GM04503 (cell line): ENCODE measurements at regions not wholly inside any gene's neighbourhood (a gene's known extent, or its start where the extent isn't known, plus 50 kb on each side); places are given as distances from the start of the nearest gene placed in this dataset.

Source experiments
- DNase-seq: peaks from one replicate; pipeline ENCODE4 v3.0.0-alpha.2; 2012; ENCODE audit warnings: low read depth

GRCh38 chr6:88311561-88311960, 145.4 kb upstream of the CNR1 start:
- no peak for DNase-seq

DNA sequence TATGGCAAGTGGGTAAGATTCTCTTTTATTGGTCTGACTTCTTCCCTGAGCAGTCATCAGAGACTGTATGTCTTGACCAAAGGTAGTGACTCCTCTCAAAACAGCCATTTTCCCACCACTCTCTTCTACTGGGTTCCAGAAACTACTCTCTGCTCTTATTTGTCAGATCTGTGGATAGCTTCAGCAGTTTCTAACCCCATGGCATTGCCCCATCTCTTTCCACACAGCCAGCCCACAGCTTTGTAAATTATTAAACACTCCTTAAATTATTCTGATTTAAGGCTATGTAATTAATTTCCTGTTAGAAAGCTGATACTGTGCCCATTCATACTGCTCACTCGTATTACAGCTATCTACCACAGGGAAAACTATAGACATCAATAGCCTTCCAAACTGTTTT, 138.4 kb upstream of the CNR1 start:
- no peak for DNase-seq

GRCh38 chr6:88302769-88303225, 136.7 kb upstream of the CNR1 start:
- DNase-seq: no peak

DNA sequence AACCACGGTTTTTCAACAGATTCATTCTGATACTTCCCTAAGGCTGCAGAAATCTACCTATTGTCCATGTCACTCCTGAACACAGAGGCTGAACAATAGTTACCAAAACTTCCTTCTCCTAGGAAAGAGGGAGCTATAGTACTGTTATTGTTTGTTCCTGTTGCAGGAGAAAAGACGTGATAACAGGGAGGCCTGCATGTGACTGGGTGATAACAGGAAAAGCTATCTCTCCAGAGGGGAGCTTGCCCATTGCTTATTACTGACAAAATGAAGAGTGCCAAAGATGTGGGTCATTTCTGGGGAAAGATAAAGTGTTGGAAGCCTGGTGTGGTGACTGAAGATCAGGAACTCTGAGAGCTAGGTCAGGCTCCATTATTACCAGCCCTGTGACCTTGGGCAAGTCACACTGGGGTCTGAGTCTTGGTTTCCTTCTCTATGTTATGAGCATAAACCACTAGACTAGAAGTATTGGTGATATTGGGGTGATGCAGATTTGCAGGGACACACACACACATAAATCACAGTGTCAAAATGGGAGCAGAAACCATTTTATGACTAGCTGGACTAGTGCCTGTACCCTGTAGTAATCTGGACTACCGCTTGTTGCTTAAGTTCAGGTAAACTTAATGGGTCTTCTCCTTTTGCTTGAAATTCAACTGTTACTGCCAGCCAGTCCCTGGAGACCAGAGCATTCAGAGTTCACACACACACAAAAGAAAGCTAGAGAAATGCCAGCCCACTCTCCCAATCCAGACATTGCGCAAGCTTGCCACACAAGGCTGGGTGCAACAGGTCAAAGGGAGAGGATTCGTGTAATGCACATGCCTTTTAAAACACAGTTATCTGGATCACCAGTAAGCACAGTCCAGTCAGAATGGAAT, 136.0 kb upstream of the CNR1 start:
- no peak for DNase-seq

DNA sequence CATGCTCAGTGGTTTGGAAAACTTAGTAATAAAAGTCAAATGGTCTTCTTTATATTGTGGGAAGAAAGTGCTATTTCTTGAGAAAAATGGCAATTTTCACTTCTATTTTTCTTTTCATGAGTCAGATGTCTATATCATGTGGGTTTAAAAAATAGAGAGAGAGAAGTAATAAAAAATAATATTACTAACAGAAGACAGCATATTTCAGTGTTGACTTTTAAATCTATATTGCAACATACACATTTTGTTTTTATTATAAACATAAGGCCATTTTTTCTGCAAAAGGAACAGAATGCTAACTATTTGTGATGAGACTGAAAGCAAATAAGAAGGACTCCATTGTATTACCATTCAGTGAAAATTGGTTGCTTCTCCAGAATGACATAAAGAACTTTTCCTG, 135.1 kb upstream of the CNR1 start:
- DNase-seq: no peak

GRCh38 chr6:88298066-88298845, 132.1 kb upstream of the CNR1 start:
- DNase-seq: no peak

DNA sequence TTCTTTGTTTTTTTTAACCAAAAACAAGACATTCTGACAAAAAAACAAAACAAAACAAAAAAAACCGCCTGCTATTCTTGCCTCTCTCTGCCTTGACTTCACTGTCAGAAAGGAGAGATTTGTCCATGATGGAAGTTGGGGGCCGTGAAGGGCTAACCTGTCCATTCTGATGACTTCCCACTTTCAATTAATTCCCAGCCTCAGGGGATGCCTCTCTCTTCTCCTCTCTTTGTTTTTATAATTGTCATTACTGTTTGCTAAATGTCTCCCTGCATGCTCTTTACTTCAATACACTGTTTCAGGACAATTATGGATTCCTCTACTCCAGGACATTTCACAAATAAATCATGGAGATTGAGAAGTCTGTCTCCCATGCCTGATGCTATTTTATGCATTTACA, 130.5 kb upstream of the CNR1 start:
- DNase-seq: no peak

DNA sequence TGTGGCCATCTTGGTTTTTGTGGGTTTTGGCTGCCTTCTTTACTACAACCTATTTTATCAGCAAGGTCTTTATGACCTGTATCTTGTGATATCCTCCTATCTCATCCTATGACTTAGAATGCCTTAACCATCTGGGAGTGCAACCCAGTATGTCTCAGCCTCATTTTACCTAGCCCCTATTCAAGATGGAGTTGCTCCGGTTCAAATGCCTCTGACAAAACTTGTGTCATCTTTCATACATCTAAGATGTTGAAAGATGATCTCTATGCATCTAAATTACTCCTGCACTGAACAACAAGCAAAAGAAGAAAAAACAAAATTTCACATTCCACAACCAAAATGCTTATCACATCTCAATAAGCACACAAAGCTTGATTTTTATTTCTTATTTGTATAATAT, 129.5 kb upstream of the CNR1 start:
- DNase-seq: no peak

GRCh38 chr6:88294702-88295101, 128.6 kb upstream of the CNR1 start:
- DNase-seq: no peak

DNA sequence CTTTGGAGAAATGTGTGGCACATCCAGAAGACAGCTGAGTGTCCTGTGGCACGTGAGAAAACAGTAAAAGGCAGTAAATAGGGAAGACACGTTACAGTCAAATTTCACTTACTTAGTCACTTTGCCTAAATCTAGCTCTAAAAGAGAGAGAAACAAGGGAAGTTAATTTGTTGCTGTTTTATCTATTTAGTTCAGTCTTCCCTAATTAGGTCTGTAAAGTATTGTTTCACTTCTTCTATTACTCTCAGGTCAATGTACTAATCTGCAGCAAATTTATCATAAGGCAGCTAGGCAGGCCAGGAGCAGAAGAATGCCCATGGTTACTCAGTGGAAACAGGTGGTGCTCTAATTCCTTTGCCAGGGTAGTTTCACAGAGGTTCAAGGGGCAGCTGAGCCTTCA, 124.3 kb upstream of the CNR1 start:
- DNase-seq: no peak

DNA sequence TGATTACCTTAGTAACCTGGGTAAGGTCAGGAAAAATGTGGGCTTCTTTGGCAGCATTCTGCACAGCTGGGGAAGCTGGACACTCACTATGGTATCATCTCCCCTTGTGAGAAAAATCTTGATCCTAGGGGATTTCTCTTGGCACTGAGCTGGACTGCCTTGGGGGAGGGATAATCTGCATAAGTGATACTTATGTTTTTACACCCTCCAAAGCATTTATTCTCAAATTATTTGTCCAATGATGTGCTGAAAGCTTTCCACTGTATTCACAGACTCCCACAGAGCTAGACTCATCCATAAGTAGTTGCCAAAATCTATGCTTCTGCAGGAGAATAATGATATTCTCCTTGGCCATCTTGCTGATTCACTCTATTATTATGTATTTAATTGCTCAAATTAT, 121.5 kb upstream of the CNR1 start:
- DNase-seq: no peak

DNA sequence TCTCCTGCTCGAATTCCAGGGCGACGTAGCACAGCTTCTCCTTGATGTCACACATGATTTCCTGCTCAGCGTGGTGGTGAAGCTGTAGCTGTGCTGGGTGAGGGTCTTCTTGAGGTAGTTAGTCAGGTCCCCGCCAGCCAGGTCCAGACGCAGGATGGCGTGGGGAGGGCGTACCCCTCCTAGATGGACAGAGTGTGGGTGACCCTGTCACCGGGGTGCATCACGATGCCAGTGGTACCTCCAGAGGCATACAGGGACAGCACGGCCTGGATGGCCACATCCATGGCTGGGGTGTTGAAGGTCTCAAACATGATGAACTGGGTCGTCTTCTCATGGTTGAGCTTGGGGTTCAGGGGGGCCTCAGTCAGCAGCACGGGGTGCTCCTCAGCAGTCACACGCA, 110.2 kb upstream of the CNR1 start:
- no peak for DNase-seq

GRCh38 chr6:88268508-88268907, 102.4 kb upstream of the CNR1 start:
- DNase-seq: no peak

GRCh38 chr6:88266126-88266525, 100.0 kb upstream of the CNR1 start:
- no peak for DNase-seq

DNA sequence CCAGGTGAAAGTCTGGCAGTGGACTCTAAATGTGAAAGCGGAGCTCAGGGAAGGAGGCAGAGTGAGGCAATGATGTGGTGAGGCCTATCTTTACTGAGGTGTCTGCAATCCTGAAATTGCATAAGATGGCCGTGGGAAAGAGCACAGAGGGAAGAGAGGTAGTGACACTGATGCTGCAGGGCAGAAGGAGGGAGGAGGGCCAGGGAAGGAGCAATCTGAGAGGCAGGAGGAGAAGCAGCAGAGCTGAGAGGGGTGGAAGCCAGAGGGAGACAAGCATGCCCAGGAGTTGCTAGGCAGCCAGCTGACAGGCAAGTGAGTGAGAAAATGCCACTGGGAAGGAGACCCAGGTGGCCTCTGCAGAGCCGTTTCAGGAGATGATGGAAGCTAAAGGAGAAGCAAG, 97.4 kb upstream of the CNR1 start:
- no peak for DNase-seq

DNA sequence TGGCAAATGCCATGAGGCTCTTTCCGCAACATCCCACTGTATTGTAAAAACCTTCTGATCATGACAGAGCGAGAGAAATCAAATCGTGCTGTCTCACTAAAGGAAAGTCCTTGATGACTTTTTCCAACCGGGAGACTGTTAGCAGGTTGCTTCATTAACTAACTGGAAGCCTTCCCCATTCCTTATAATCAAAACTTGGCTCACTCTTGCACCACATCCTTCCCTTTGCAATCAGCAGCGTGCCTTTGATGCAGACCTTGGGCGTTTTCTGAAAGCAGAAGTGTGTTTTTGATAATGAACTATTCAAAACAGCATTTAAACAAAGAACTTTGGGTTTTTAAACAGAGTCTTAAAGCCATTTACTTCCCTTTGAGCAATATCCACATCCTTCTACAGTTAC, 96.2 kb upstream of the CNR1 start:
- no peak for DNase-seq

DNA sequence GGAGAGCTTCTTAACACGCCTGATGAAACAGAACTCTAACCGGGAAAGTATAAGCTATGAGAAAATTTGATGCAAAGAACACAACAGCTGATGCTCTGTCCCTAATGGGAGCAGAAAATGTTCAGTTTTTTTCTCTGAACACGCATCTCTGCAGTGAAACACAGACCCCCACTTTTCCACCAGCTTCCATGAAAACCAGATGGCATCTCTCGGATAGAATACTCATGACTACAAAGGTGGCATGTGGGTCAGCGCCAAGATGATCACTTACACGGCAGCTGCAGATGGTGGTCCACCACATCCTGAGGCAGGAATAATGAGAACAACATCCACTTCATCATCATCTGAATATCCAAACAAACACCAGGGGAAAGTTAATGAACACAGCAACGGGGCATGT, 85.2 kb upstream of the CNR1 start:
- DNase-seq: no peak

DNA sequence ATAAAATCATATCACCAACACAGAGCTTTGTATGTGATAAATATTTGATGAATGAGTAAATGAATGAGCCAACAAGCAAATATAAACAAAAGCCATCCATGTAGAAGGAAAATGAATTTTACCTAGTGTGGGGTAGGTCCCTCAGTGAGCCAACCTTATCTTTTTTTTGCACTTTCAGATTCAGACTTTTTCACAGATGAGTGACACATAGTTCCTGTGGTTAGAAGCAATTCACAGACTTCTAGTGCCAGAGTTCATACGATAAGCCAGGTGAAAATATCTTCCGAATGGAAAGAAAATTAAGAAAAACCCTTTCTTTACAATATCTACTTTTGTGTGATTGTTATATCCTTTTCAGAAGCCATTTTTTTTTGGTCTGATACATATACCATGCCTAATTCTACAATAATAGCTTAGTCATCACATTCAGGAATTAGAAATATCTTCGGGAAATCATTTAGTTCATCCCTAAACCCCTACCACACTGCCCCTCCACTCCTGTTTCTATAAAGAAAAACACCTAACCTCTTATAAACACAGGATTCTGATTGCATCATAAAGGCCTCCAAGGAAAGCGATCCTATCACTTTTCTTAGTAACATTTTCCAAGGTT, 82.7 kb upstream of the CNR1 start:
- no peak for DNase-seq

DNA sequence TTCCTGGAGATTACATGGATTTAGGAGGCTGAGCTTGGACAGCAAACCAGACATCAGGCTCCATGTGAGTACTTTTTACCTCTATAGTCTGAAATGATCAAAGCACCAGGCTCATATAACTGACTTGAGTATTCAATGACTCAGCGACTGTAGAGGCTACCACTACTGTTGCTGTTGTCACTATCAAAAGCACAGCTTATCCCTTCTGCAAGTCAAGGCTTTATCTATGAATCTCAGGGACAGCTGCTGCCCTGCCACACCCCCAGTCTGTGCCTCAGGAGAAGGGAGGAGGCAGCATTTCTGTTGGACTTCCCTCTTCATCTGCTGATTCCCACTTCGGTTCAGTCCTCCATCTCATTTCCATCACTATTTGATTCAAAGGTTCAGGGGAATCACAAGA, 80.5 kb upstream of the CNR1 start:
- DNase-seq: no peak

GRCh38 chr6:88244721-88245120, 78.6 kb upstream of the CNR1 start:
- no peak for DNase-seq

DNA sequence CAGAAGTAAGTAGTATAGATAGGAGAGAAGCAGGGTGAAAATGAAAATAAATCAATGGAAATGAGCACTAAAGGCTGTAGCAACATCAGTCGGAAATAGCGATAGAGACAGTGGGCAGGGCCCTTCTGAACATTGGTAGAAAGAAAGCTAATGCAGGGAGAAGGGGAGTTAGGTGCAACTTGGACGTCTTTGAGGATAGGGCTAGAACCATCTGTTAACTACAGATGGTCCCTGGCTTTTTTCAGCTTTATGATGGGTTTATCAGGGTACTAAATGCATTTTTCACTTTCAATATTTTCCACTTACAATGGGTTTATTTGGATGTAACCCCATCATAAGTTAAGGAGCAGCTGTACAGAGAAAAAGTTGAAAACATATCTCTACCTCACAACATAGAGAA, 72.8 kb upstream of the CNR1 start:
- DNase-seq: no peak

- DNase-seq: no peak
Observed at GRCh38 chr6:88238065-88238464, 71.9 kb upstream of the CNR1 start.
